ENCODE measurements at regions not wholly inside any gene's neighbourhood (a gene's known extent, or its start where the extent isn't known, plus 50 kb on each side); places are given as distances from the start of the nearest gene placed in this dataset.

- Histone ChIP-seq H3K4me1 (ENCODE audit: insufficient read depth, low read length) (no peaks in the 10 kb centered on the region), H3K36me3 (ENCODE audit: insufficient read depth, low read length) (no peaks in the 10 kb centered on the region), H3K9ac (ENCODE audit: low read length) (no peak overlapping the region), H4K20me1 (ENCODE audit: insufficient read depth, low read length) (no peaks in the 10 kb centered on the region), H3K9me3 (ENCODE audit: insufficient read depth, low read depth, low read length) (no peaks in the 10 kb centered on the region), H3K4me2 (ENCODE audit: low read length) (no peak overlapping the region), H3K79me2 (ENCODE audit: insufficient read depth, low read length) (no peaks in the 10 kb centered on the region), H3K27me3 (ENCODE audit: insufficient read depth, low read length) (no peaks in the 10 kb centered on the region), H3K4me3 (ENCODE audit: insufficient read depth, low read depth, low read length) (no peak overlapping the region), H2AFZ (ENCODE audit: low read depth, low read length) (no peak overlapping the region), H3K27ac (ENCODE audit: low read depth, low read length) (no peak overlapping the region)
- no peaks in the 10 kb centered on the region for H3K27me3 Mint-ChIP-seq (ENCODE audit: low read depth, unreplicated experiment)
- no peaks in the 10 kb centered on the region for H3K9me3 Mint-ChIP-seq (ENCODE audit: unreplicated experiment)
- no peaks in the 10 kb centered on the region for H3K4me1 Mint-ChIP-seq (ENCODE audit: low read depth, unreplicated experiment)
- DNase-seq (ENCODE audit: low read depth) = no peak
- H3K4me3 Mint-ChIP-seq (ENCODE audit: unreplicated experiment) = no peak overlapping the region
- H3K36me3 Mint-ChIP-seq (ENCODE audit: low read depth, unreplicated experiment) = no peaks in the 10 kb centered on the region
- H3K27ac Mint-ChIP-seq (ENCODE audit: unreplicated experiment) = no peak overlapping the region
- no peak for FAIRE-seq
- TF ChIP-seq EZH2 (IDR thresholded peaks at IDR 0.05; ENCODE audit: insufficient read depth, low read length) (no peak), CTCF (IDR thresholded peaks at IDR 0.05; ENCODE audit: insufficient read depth, low read depth, low read length) (no peak)
Measured at GRCh38 chr5:4832471-4832870, 307.7 kb upstream of the ADAMTS16 start.

- H3K36me3 Mint-ChIP-seq (ENCODE audit: low read depth, unreplicated experiment) = no peaks in the 10 kb centered on the region
- FAIRE-seq = no peak
Measured at GRCh38 chr5:4833104-4833738, 306.9 kb upstream of the ADAMTS16 start.

More at GRCh38 chr5:4833104-4833738, 306.9 kb upstream of the ADAMTS16 start:
- Mint-ChIP-seq H3K27me3 (ENCODE audit: low read depth, unreplicated experiment) (no peaks in the 10 kb centered on the region), H3K4me3 (ENCODE audit: unreplicated experiment) (no peak overlapping the region), H3K27ac (ENCODE audit: unreplicated experiment) (no peak overlapping the region), H3K9me3 (ENCODE audit: unreplicated experiment) (no peaks in the 10 kb centered on the region), H3K4me1 (ENCODE audit: low read depth, unreplicated experiment) (no peaks in the 10 kb centered on the region)
- no peak for DNase-seq (ENCODE audit: low read depth)
- Histone ChIP-seq H3K4me2 (ENCODE audit: low read length) (no peak overlapping the region), H4K20me1 (ENCODE audit: insufficient read depth, low read length) (no peaks in the 10 kb centered on the region), H3K9me3 (ENCODE audit: insufficient read depth, low read depth, low read length) (no peaks in the 10 kb centered on the region), H2AFZ (ENCODE audit: low read depth, low read length) (no peak overlapping the region), H3K4me1 (ENCODE audit: insufficient read depth, low read length) (no peaks in the 10 kb centered on the region), H3K79me2 (ENCODE audit: insufficient read depth, low read length) (no peaks in the 10 kb centered on the region), H3K4me3 (ENCODE audit: insufficient read depth, low read depth, low read length) (no peak overlapping the region), H3K27me3 (ENCODE audit: insufficient read depth, low read length) (no peaks in the 10 kb centered on the region), H3K36me3 (ENCODE audit: insufficient read depth, low read length) (no peaks in the 10 kb centered on the region), H3K27ac (ENCODE audit: low read depth, low read length) (no peak overlapping the region), H3K9ac (ENCODE audit: low read length) (no peak overlapping the region)
- no peak for TF ChIP-seq EZH2 (IDR thresholded peaks at IDR 0.05; ENCODE audit: insufficient read depth, low read length)
- no peak for TF ChIP-seq CTCF (IDR thresholded peaks at IDR 0.05; ENCODE audit: insufficient read depth, low read depth, low read length)
